Gastrocnemius medialis (tissue), 4 donors: ENCODE measurements at regions not wholly inside any gene's neighbourhood (a gene's known extent, or its start where the extent isn't known, plus 50 kb on each side); places are given as distances from the start of the nearest gene placed in this dataset.

Experiments
- POLR2A ChIP-seq, 2 donors: fragments of 450-650 bp; IDR thresholded peaks; one replicate each; pipeline ENCODE4 v1.6.1; 2017; ENCODE audit warnings: antibody characterized with exemption in 2 of 2, mild to moderate bottlenecking in 2 of 2, moderate library complexity in 2 of 2
- TF ChIP-seq, protein P1 (sequence below), 5 experiments: fragments of 450-650 bp in 3 of 5; fragments of 200-600 bp in 2 of 5; sonication (generic) in 2 of 5; IDR thresholded peaks in 4 of 5; conservative IDR thresholded peaks in 1 of 5; 1 replicate in 4 of 5; 2 replicates in 1 of 5; pipeline ENCODE4 v1.5.1; 2016 to 2019; ENCODE audit warnings: antibody characterized with exemption in 5 of 5, mild to moderate bottlenecking in 3 of 5, moderate library complexity in 3 of 5

- TF ChIP-seq, protein P1, sequence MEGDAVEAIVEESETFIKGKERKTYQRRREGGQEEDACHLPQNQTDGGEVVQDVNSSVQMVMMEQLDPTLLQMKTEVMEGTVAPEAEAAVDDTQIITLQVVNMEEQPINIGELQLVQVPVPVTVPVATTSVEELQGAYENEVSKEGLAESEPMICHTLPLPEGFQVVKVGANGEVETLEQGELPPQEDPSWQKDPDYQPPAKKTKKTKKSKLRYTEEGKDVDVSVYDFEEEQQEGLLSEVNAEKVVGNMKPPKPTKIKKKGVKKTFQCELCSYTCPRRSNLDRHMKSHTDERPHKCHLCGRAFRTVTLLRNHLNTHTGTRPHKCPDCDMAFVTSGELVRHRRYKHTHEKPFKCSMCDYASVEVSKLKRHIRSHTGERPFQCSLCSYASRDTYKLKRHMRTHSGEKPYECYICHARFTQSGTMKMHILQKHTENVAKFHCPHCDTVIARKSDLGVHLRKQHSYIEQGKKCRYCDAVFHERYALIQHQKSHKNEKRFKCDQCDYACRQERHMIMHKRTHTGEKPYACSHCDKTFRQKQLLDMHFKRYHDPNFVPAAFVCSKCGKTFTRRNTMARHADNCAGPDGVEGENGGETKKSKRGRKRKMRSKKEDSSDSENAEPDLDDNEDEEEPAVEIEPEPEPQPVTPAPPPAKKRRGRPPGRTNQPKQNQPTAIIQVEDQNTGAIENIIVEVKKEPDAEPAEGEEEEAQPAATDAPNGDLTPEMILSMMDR (IDR thresholded peaks at IDR 0.05 in 4 of 5, conservative IDR thresholded peaks at IDR 0.05 in 1 of 5): no peak
- TF ChIP-seq POLR2A (IDR thresholded peaks at IDR 0.05): no peak
Observed at GRCh38 chrX:7378406-7378805, 230.5 kb upstream of the PUDP start.
